ENCODE measurements at regions not wholly inside any gene's neighbourhood (a gene's known extent, or its start where the extent isn't known, plus 50 kb on each side); places are given as distances from the start of the nearest gene placed in this dataset.
A peak's percentile ranks its signal among the peaks of the same experiment; 100 is the strongest.

DNA sequence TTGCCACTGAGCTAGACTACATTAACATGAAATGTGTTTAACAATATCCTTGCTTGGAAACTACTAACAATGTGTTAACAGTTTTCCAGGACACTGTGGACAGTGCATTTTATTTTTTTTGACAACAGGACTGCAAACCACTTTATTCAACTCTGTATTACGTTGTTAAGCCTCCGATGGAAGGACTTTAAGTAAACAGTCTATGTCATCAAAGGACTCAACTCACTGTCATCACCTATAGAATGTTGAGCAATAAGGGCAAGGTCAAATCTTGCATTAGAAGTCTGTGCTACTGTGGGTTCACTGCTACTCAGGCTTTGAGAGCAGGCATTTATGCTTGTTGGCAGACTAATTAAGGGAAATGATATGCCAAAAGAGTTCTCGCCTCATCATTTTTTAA lies 483.7 kb downstream of the FLRT2 start:
- no peak for DNase-seq (ENCODE audit: low read depth)

DNA sequence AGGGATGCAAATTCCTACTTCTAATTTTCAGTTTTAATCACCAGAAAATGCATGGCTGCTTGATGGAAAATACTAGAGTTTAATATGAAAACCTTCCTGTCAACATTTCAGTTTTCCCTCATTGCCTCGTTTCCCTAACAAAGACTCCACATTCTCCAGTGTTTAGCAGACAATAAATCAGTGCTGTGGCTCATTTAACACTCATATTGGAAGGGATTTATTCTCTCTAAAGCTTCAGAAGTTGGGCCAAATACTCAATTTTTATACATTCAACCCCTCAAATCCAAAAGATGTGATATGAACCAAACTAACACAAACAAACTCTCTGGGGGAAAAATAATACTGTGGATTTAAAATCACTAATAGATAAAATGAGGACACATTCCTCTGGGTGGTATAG lies 482.5 kb downstream of the FLRT2 start:
- DNase-seq (ENCODE audit: low read depth) = no peak

DNA sequence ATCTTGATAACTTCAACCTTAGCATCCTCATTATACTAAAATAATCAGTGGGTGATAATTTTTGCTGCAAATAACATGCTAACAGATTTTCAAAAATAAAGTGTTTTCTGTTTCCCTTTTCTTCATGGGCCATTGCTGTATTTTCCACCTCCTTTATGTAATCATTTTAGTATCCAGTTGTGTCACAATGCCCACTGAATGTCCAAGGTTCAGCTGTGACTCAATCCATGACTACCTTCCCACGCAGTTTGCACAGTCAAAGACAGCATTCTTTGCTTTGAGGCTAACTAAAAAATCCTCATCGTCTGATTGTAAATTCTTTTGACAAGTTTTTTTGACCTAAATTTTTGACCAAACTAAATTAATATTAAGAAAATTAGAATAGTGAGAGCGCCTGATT lies 474.1 kb downstream of the FLRT2 start:
- DNase-seq (ENCODE audit: low read depth) = peak; percentile 29

GRCh38 chr14:85996551-85996950 lies 466.6 kb downstream of the FLRT2 start:
- no peak for DNase-seq (ENCODE audit: low read depth)

- DNase-seq (ENCODE audit: low read depth) = peak; percentile 23
These were observed 461.2 kb downstream of the FLRT2 start for GRCh38 chr14:85991156-85991555.

- DNase-seq (ENCODE audit: low read depth) = no peak
These were observed 458.0 kb downstream of the FLRT2 start for GRCh38 chr14:85987907-85988306.

- DNase-seq (ENCODE audit: low read depth) = no peak
These were observed 457.3 kb downstream of the FLRT2 start for GRCh38 chr14:85987292-85987691.

GRCh38 chr14:85978582-85979250 lies 448.8 kb downstream of the FLRT2 start:
- DNase-seq (ENCODE audit: low read depth) = no peak

- DNase-seq (ENCODE audit: low read depth) = no peak
These were observed 444.7 kb downstream of the FLRT2 start for GRCh38 chr14:85974602-85975001.

- DNase-seq (ENCODE audit: low read depth) = no peak
These were observed 433.5 kb downstream of the FLRT2 start for GRCh38 chr14:85963486-85963885.

DNA sequence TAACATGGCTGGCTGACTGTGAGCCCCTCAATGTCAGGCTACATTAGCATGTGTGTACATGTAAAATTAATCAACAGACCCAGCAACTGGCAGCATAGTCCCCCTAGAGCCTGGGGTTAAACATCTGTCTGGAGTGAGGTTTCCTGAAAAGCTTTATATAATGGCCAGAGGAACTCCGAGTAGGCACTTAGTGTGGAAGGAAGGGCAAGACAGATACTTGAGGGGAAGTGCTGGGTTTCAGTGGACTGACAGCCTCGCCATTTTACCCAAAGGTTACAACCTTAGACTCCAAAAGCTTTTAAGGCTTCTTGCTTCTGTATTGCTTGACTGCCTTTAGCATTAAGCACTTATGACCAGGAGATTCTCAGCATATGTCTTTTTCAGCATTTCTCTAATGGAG lies 430.8 kb downstream of the FLRT2 start:
- no peak for DNase-seq (ENCODE audit: low read depth)

DNA sequence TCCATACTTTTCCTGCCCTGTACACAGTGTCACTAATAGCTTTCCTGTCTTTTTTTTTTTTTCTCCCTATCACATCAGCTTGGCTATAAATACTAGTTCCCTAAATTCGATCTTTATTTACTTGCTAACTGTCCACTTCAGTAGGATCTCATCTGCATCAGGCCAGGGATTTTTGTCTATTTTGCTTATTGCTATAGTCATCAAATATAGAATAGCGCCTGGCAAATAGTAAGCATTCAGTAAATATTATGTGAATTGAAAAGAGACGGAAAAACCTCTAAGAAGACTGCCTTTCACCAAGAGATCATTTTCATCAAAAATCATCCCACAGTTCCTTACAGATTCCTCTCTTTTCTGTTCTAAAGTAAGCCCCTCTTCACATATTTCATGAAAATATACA lies 429.1 kb downstream of the FLRT2 start:
- DNase-seq (ENCODE audit: low read depth) = no peak

GRCh38 chr14:85958069-85958468 lies 428.1 kb downstream of the FLRT2 start:
- DNase-seq (ENCODE audit: low read depth) = no peak

GRCh38 chr14:85953265-85953664 lies 423.3 kb downstream of the FLRT2 start:
- no peak for DNase-seq (ENCODE audit: low read depth)

- no peak for DNase-seq (ENCODE audit: low read depth)
These were observed 418.2 kb downstream of the FLRT2 start for GRCh38 chr14:85948153-85948552.

- no peak for DNase-seq (ENCODE audit: low read depth)
These were observed 417.7 kb downstream of the FLRT2 start for GRCh38 chr14:85947461-85948139.

GRCh38 chr14:85943192-85943591 lies 413.2 kb downstream of the FLRT2 start:
- no peak for DNase-seq (ENCODE audit: low read depth)

- DNase-seq (ENCODE audit: low read depth) = no peak
These were observed 404.9 kb downstream of the FLRT2 start for GRCh38 chr14:85934886-85935254.

DNA sequence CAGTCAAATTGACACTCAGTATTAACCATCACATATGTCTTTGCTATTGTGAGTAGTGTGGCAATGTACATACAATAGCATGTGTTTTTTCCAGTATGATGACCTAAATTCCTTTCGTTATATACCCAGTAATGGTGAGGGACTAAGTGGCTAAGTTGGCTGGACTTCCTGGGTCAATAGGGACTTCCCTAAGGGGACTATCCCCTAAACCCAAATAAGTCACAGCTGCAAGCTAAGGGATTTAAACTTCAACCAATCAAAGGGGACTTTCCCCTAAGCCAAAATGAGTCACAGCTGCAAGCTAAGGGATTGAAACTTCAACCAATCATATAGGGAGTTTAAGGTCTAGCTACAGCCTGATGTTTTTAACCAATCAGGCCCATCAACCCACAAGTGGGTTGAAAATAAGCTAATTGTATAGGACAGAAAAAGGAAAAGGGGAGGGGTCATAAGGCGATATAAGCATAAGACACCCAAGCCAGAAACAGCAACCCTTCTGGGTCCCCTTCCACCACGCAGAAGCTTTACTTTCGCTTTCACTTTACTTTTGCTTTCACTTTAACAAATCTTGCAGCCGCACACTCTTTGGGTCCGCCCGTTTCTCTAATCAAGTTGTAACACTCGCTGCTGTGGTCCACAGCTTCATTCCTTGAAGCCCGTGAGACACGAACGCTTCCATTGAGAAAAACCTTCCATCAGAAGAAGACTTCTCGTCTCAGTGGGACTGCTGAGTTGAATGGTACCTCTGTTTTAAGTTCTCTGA lies 404.4 kb downstream of the FLRT2 start:
- peak; percentile 46 for DNase-seq (ENCODE audit: low read depth)

DNA sequence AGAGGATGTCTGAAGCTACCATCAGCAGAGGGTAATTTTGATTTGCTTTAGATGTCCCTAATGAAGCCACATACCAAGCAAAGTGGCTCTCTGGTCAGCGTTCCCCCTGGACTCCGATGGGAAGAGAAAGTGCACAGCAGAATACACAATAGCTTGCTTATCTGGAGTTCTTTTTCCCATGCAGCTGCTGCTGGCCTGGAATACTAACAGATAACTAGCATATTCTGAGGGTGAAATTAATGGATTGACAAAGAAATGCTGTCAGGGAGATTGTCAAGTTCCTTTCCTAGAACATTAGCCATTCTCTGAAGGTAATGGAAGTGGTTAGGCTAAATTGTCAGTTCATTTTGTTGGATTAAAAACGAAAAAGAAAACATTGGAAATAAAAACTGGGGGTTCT lies 391.3 kb downstream of the FLRT2 start:
- no peak for DNase-seq (ENCODE audit: low read depth)

DNA sequence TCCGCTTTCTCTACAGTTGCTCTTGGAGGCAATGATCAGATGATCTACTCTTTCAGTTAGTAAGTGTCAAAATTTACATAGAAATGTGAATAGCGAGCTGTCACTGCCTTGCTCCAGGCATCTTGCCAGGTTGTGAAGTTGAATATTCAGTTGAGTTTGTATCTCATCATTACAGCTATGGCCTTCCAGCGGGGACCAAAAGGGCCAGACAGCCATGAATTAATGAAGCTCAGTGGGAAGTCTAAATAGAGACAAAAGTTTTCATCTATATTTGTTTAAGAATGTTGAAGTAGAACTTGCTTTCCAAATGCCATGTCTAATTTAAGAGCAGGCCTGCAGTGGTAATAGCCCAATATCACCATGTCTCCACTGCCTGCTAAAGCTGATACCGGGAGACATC lies 387.8 kb downstream of the FLRT2 start:
- no peak for DNase-seq (ENCODE audit: low read depth)

DNA sequence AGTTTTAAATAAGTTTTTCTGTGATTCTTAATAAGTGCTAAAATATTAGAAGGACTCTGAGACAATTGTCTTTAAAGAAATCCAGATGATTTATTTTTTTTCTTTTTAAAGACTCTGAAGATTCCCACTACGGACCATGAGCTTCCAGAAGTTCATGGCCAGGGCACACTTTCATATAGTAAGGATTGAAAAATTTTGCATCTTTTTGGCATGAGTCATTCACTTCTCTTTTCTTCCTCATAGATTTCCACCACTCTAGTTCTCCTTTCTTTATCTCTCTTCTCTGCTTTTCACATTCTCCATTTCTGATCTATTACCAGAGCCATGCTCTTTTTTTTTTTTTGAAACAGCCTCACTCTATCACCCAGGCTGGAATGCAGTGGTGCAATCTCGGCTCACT lies 385.8 kb downstream of the FLRT2 start:
- no peak for DNase-seq (ENCODE audit: low read depth)

GRCh38 chr14:85912141-85912540 lies 382.2 kb downstream of the FLRT2 start:
- DNase-seq (ENCODE audit: low read depth) = no peak
